ENCODE measurements at regions not wholly inside any gene's neighbourhood (a gene's known extent, or its start where the extent isn't known, plus 50 kb on each side); places are given as distances from the start of the nearest gene placed in this dataset.
A peak's percentile ranks its signal among the peaks of the same experiment; 100 is the strongest.

- Histone ChIP-seq H2BK5ac (ENCODE audit: low read length) (no peak overlapping the region), H3K27me3 (ENCODE audit: insufficient read depth, low read length, poor library complexity) (no peaks in the 10 kb centered on the region), H3K18ac (ENCODE audit: low read length) (no peak overlapping the region)
These were observed 56.7 kb downstream of the P2RY1 start for GRCh38 chr3:152891678-152892077.

GRCh38 chr3:152892446-152892845, 57.5 kb downstream of the P2RY1 start:
- H3K4me2 ChIP-seq (ENCODE audit: low read length), result no peak overlapping the region
- H3K4me3 ChIP-seq (ENCODE audit: low read length), result no peak overlapping the region
- H4K5ac ChIP-seq (ENCODE audit: low read length), result no peak overlapping the region
- no peak overlapping the region for H3K23ac ChIP-seq (ENCODE audit: low read length)
- H3K9ac ChIP-seq (ENCODE audit: low read length), result no peak overlapping the region
- DNase-seq, result no peak
- H2BK5ac ChIP-seq (ENCODE audit: low read length), result no peak overlapping the region
- no peak overlapping the region for H3K56ac ChIP-seq (ENCODE audit: low read length)
- no peak overlapping the region for H3K18ac ChIP-seq (ENCODE audit: low read length)
- H3K4ac ChIP-seq (ENCODE audit: low read depth, low read length), result no peak overlapping the region
- H2AK5ac ChIP-seq (ENCODE audit: low read length), result no peak overlapping the region
- no peak overlapping the region for H3K27ac ChIP-seq (ENCODE audit: low read depth, low read length)
- no peaks in the 10 kb centered on the region for H3K4me1 ChIP-seq (ENCODE audit: control insufficient read depth, low read depth, low read length)
- no peaks in the 10 kb centered on the region for H3K79me2 ChIP-seq (ENCODE audit: control insufficient read depth, insufficient read depth, low read length)
- H3K27me3 ChIP-seq (ENCODE audit: insufficient read depth, low read length, poor library complexity), result no peaks in the 10 kb centered on the region
- H3K36me3 ChIP-seq (ENCODE audit: control insufficient read depth, insufficient read depth, low read length), result no peaks in the 10 kb centered on the region
- no peak overlapping the region for H4K8ac ChIP-seq (ENCODE audit: low read depth, low read length)
- no peaks in the 10 kb centered on the region for H3K79me1 ChIP-seq (ENCODE audit: low read length)
- no peak overlapping the region for H2BK15ac ChIP-seq (replicated peaks; ENCODE audit: low read depth)
- H2BK120ac ChIP-seq (ENCODE audit: low read depth, low read length), result no peak overlapping the region

More at GRCh38 chr3:152891678-152892077, 56.7 kb downstream of the P2RY1 start:
- H2AK5ac ChIP-seq (ENCODE audit: low read length), result no peak overlapping the region
- H3K27ac ChIP-seq (ENCODE audit: low read depth, low read length), result no peak overlapping the region
- H2BK15ac ChIP-seq (replicated peaks; ENCODE audit: low read depth), result no peak overlapping the region
- no peaks in the 10 kb centered on the region for H3K4me1 ChIP-seq (ENCODE audit: control insufficient read depth, low read depth, low read length)
- no peak overlapping the region for H3K4ac ChIP-seq (ENCODE audit: low read depth, low read length)
- H4K8ac ChIP-seq (ENCODE audit: low read depth, low read length), result no peak overlapping the region
- no CpG with 5 or more reads among the region's 1 CpG for WGBS (ENCODE audit: extremely low coverage, insufficient coverage, low lambda C conversion rate)
- H3K4me3 ChIP-seq (ENCODE audit: low read length), result no peak overlapping the region
- H3K56ac ChIP-seq (ENCODE audit: low read length), result no peak overlapping the region
- H3K4me2 ChIP-seq (ENCODE audit: low read length), result no peak overlapping the region
- H3K23ac ChIP-seq (ENCODE audit: low read length), result no peak overlapping the region
- no peak for DNase-seq
- H3K36me3 ChIP-seq (ENCODE audit: control insufficient read depth, insufficient read depth, low read length), result no peaks in the 10 kb centered on the region
- H3K9ac ChIP-seq (ENCODE audit: low read length), result no peak overlapping the region
- no peaks in the 10 kb centered on the region for H3K79me2 ChIP-seq (ENCODE audit: control insufficient read depth, insufficient read depth, low read length)
- H2BK120ac ChIP-seq (ENCODE audit: low read depth, low read length), result no peak overlapping the region
- no peak overlapping the region for H4K5ac ChIP-seq (ENCODE audit: low read length)
- no peaks in the 10 kb centered on the region for H3K79me1 ChIP-seq (ENCODE audit: low read length)

- H2BK120ac ChIP-seq (ENCODE audit: low read depth, low read length), result no peak overlapping the region
- no peak overlapping the region for H4K5ac ChIP-seq (ENCODE audit: low read length)
- no peaks in the 10 kb centered on the region for H3K27me3 ChIP-seq (ENCODE audit: insufficient read depth, low read length, poor library complexity)
- H3K36me3 ChIP-seq (ENCODE audit: control insufficient read depth, insufficient read depth, low read length), result no peaks in the 10 kb centered on the region
- no peaks in the 10 kb centered on the region for H3K79me1 ChIP-seq (ENCODE audit: low read length)
- no peak overlapping the region for H3K4me2 ChIP-seq (ENCODE audit: low read length)
- no peaks in the 10 kb centered on the region for H3K79me2 ChIP-seq (ENCODE audit: control insufficient read depth, insufficient read depth, low read length)
- no peak overlapping the region for H2BK15ac ChIP-seq (replicated peaks; ENCODE audit: low read depth)
- no peaks in the 10 kb centered on the region for H3K4me1 ChIP-seq (ENCODE audit: control insufficient read depth, low read depth, low read length)
- H3K4ac ChIP-seq (ENCODE audit: low read depth, low read length), result no peak overlapping the region
- H2BK5ac ChIP-seq (ENCODE audit: low read length), result no peak overlapping the region
- no CpG with 5 or more reads among the region's 3 CpGs for WGBS (ENCODE audit: extremely low coverage, insufficient coverage, low lambda C conversion rate)
- H3K56ac ChIP-seq (ENCODE audit: low read length), result no peak overlapping the region
- H3K27ac ChIP-seq (ENCODE audit: low read depth, low read length), result no peak overlapping the region
- H3K23ac ChIP-seq (ENCODE audit: low read length), result no peak overlapping the region
- no peak overlapping the region for H4K8ac ChIP-seq (ENCODE audit: low read depth, low read length)
- DNase-seq, result peak; percentile 12
- no peak overlapping the region for H3K4me3 ChIP-seq (ENCODE audit: low read length)
- no peak overlapping the region for H2AK5ac ChIP-seq (ENCODE audit: low read length)
- no peak overlapping the region for H3K9ac ChIP-seq (ENCODE audit: low read length)
- H3K18ac ChIP-seq (ENCODE audit: low read length), result no peak overlapping the region
These were observed 58.7 kb downstream of the P2RY1 start for GRCh38 chr3:152893647-152894046.

- Histone ChIP-seq H3K36me3 (ENCODE audit: control insufficient read depth, insufficient read depth, low read length) (no peaks in the 10 kb centered on the region), H2BK15ac (replicated peaks; ENCODE audit: low read depth) (no peak overlapping the region), H3K79me2 (ENCODE audit: control insufficient read depth, insufficient read depth, low read length) (no peaks in the 10 kb centered on the region), H3K79me1 (ENCODE audit: low read length) (no peaks in the 10 kb centered on the region), H3K23ac (ENCODE audit: low read length) (no peak overlapping the region), H2BK5ac (ENCODE audit: low read length) (no peak overlapping the region), H3K9ac (ENCODE audit: low read length) (no peak overlapping the region), H3K56ac (ENCODE audit: low read length) (no peak overlapping the region), H3K4me2 (ENCODE audit: low read length) (no peak overlapping the region), H4K8ac (ENCODE audit: low read depth, low read length) (no peak overlapping the region), H2AK5ac (ENCODE audit: low read length) (no peak overlapping the region), H3K4me1 (ENCODE audit: control insufficient read depth, low read depth, low read length) (no peaks in the 10 kb centered on the region), H4K5ac (ENCODE audit: low read length) (no peak overlapping the region), H2BK120ac (ENCODE audit: low read depth, low read length) (no peak overlapping the region), H3K27ac (ENCODE audit: low read depth, low read length) (no peak overlapping the region), H3K4me3 (ENCODE audit: low read length) (no peak overlapping the region), H3K27me3 (ENCODE audit: insufficient read depth, low read length, poor library complexity) (no peaks in the 10 kb centered on the region), H3K4ac (ENCODE audit: low read depth, low read length) (no peak overlapping the region), H3K18ac (ENCODE audit: low read length) (no peak overlapping the region)
- no peak for DNase-seq
- no CpG with 5 or more reads among the region's 2 CpGs for WGBS (ENCODE audit: extremely low coverage, insufficient coverage, low lambda C conversion rate)
These were observed 64.4 kb downstream of the P2RY1 start for GRCh38 chr3:152899306-152899705.

- H3K27me3 ChIP-seq (ENCODE audit: insufficient read depth, low read length, poor library complexity), result no peaks in the 10 kb centered on the region
- no peak overlapping the region for H3K9ac ChIP-seq (ENCODE audit: low read length)
- H3K79me2 ChIP-seq (ENCODE audit: control insufficient read depth, insufficient read depth, low read length), result no peaks in the 10 kb centered on the region
- no peak overlapping the region for H3K4me2 ChIP-seq (ENCODE audit: low read length)
- no peak overlapping the region for H4K5ac ChIP-seq (ENCODE audit: low read length)
- no peak overlapping the region for H3K4me3 ChIP-seq (ENCODE audit: low read length)
- no peak overlapping the region for H3K4ac ChIP-seq (ENCODE audit: low read depth, low read length)
- no peaks in the 10 kb centered on the region for H3K4me1 ChIP-seq (ENCODE audit: control insufficient read depth, low read depth, low read length)
- no peak overlapping the region for H3K18ac ChIP-seq (ENCODE audit: low read length)
- H2BK15ac ChIP-seq (replicated peaks; ENCODE audit: low read depth), result no peak overlapping the region
- H3K79me1 ChIP-seq (ENCODE audit: low read length), result no peaks in the 10 kb centered on the region
- no peak overlapping the region for H3K56ac ChIP-seq (ENCODE audit: low read length)
- no peaks in the 10 kb centered on the region for H3K36me3 ChIP-seq (ENCODE audit: control insufficient read depth, insufficient read depth, low read length)
- H2BK120ac ChIP-seq (ENCODE audit: low read depth, low read length), result no peak overlapping the region
- H4K8ac ChIP-seq (ENCODE audit: low read depth, low read length), result no peak overlapping the region
- no peak for DNase-seq
- no CpG with 5 or more reads among the region's 2 CpGs for WGBS (ENCODE audit: extremely low coverage, insufficient coverage, low lambda C conversion rate)
- no peak overlapping the region for H2BK5ac ChIP-seq (ENCODE audit: low read length)
- no peak overlapping the region for H3K23ac ChIP-seq (ENCODE audit: low read length)
- no peak overlapping the region for H2AK5ac ChIP-seq (ENCODE audit: low read length)
- H3K27ac ChIP-seq (ENCODE audit: low read depth, low read length), result no peak overlapping the region
These were observed 67.3 kb downstream of the P2RY1 start for GRCh38 chr3:152902141-152902669.

GRCh38 chr3:152905631-152906030, 70.7 kb downstream of the P2RY1 start:
- Histone ChIP-seq H3K79me2 (ENCODE audit: control insufficient read depth, insufficient read depth, low read length) (no peaks in the 10 kb centered on the region), H3K4me3 (ENCODE audit: low read length) (no peak overlapping the region), H3K4me2 (ENCODE audit: low read length) (no peak overlapping the region), H2AK5ac (ENCODE audit: low read length) (no peak overlapping the region), H4K5ac (ENCODE audit: low read length) (no peak overlapping the region), H3K4ac (ENCODE audit: low read depth, low read length) (no peak overlapping the region), H3K18ac (ENCODE audit: low read length) (no peak overlapping the region), H3K9ac (ENCODE audit: low read length) (no peak overlapping the region), H3K36me3 (ENCODE audit: control insufficient read depth, insufficient read depth, low read length) (no peaks in the 10 kb centered on the region), H3K27ac (ENCODE audit: low read depth, low read length) (no peak overlapping the region), H4K8ac (ENCODE audit: low read depth, low read length) (no peak overlapping the region), H2BK5ac (ENCODE audit: low read length) (no peak overlapping the region), H3K27me3 (ENCODE audit: insufficient read depth, low read length, poor library complexity) (no peaks in the 10 kb centered on the region), H3K56ac (ENCODE audit: low read length) (no peak overlapping the region), H2BK15ac (replicated peaks; ENCODE audit: low read depth) (no peak overlapping the region), H3K79me1 (ENCODE audit: low read length) (no peaks in the 10 kb centered on the region), H3K23ac (ENCODE audit: low read length) (no peak overlapping the region), H2BK120ac (ENCODE audit: low read depth, low read length) (no peak overlapping the region), H3K4me1 (ENCODE audit: control insufficient read depth, low read depth, low read length) (no peaks in the 10 kb centered on the region)
- no peak for DNase-seq

Measured in mesendoderm (in vitro differentiated cells).